HG02840 (cell line): ENCODE measurements at regions not wholly inside any gene's neighbourhood (a gene's known extent, or its start where the extent isn't known, plus 50 kb on each side); places are given as distances from the start of the nearest gene placed in this dataset.

Experiments
- ATAC-seq: cut with Tn5 transposase; IDR thresholded peaks from one replicate; pipeline ENCODE4 v1.9.1; 2021; ENCODE audit warnings: mild to moderate bottlenecking, moderate library complexity, moderate number of reproducible peaks; ENCODE audit not compliant: unreplicated experiment, low FRiP score

DNA sequence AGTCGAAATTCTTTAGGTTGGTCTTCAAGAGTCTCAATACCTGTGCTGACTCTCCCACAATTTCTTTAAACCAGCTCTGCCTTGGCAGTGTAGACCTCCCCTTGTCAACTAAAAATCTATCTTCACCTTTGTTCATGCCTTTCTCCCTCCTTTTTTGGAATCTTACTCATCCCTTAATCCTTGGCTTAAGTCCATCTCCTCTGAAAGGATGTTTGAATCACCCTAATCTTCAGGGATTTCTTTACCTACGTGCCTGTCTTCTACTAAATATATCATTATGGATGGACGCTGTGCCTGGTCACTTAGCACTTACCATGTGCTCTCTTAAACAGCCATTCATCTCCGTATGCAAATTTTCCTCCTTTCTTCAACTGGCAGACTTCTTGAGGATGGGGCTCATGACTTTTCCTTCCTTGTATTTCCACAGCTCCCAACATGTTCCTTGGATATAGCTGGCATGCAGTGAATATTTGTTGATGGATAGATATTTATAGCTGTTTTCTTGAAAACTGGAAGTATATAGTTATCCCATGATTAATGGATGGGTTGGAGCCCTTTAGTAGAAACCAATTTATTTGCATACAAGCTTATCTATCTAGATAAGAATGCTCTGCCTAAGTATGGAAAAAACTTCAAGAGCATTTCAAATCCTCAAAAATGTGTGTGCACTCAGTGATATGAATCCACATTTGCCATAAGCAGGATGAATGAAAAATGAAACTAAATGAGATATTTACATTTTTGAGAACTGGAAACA, 166.6 kb downstream of the SPRY1 start:
- no peak for ATAC-seq

DNA sequence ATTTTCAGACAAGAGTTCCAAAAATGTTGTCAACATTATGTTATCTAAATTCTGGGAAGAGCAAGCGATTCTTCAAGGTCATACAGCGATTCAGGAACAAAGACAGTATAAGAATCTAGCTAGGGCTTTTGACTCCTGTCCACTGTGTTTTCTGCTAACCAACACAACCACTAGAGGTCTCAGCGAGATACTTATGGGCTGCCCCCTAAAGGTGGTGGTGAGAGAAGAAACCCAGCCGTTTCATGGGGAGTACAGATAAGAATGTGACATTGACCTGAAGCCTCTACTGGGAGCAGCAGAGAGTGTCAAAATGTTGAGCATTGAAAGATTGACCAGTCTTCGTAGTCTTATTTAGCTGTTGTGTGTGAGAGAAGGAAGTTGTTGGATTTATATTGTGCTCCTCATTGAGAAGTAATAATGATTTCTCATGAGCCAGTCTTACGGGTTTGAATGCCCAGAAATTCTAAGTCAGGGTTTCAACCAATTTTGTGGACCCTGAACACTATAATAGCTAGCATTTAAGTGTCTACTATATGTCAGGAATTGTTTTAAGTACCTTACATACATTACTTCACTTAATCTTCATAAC, 168.3 kb downstream of the SPRY1 start:
- ATAC-seq = peak; percentile 98

GRCh38 chr4:123568936-123569335, 172.3 kb downstream of the SPRY1 start:
- no peak for ATAC-seq

GRCh38 chr4:123569541-123569940, 172.9 kb downstream of the SPRY1 start:
- no peak for ATAC-seq

DNA sequence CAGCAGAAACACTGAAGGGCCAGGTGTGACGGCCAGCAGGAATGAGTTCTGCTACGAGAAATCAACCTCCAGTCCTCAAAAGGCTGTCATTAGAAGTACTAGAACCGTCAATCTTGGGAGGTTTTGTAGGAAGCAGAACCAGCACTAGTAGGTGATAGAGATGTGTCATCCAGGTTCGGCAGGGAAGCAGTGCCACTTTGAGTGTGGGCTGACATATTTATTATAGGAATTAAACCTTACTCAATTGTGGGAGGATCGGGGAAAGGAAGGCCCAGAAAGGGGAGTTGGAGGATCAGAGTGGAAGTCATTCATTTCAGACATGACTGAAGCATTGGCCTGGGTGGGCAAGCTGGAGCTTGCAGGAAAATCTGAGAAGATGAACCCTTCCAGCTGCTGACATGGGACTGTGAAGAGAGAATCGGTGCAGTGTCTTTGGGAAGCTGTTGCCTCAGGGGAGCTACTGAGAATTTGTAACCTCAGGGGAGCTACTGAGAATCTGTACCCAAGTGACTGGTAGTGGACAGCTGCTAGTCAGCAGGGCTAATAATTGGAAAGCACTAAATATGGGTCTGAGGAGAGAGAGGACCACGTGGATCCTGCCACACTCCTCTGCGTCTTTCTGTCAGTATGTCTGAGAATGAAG, 177.4 kb downstream of the SPRY1 start:
- ATAC-seq = no peak

- ATAC-seq = no peak
Measured at GRCh38 chr4:123575291-123575690, 178.7 kb downstream of the SPRY1 start.

DNA sequence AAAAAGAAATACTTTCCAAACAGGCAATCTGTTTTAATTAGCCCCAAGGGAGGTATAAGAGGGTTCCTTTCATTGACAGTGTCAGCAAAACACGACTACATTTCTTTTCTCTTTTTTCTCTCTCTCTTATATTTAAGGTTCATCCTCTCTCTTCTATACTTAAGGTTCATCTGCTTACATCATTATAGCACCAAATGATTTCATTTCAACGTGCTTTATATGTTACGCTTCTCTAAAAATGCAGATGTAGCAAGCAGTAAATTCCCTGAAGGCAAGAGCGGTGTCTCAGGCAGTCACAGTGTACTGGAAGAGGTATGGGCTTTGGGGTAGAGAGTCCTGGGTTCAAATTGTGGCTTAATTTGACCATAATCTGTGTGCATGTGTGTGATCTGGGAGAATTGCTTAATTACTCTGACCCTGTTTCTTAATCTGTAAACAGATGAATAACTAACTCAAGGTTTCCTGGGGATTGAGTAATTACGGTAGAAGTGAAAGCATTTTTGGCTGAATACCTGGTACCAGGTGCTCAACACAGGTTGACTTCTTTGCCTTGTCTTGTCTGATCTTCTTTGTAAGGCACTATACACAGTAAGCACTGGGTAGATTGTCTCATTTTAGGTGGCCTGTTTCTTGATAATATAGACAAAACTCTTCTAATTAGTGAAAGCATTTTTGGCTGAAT, 180.8 kb downstream of the SPRY1 start:
- ATAC-seq = no peak

DNA sequence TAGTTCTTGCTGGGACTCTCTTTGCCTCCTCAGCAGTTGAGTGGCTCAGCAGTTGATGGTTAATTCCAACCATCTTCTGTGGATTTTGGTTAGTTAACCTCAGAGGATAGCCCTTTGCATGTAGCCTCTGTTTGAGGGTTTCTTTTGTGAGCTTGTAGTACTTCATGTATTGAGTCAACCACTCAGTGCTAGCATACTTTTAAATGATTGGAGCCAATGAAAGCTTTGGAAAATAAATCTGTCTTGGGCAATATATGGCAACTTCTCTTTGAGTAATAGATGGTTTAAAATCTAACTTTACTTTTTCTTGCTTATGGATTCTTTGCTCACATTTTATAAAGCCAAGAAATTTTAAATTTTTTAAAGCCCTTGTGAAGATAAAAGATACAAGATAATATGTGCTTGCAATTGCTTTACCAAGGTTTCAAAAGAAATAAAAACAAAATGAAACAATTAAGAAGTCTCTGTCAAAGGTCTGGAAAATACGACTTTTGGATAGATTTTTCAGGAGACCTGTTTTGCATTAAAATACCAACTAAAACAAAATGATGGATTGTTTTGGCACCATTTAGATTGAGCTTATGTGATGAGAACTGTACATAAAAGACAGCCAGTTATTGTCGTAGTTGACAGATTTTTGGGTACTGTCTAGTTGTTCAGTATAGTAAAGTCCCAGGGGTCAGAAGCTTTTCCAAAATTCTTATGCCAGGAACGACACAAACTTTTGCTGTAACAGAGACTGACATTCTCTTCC, 181.9 kb downstream of the SPRY1 start:
- ATAC-seq = no peak

DNA sequence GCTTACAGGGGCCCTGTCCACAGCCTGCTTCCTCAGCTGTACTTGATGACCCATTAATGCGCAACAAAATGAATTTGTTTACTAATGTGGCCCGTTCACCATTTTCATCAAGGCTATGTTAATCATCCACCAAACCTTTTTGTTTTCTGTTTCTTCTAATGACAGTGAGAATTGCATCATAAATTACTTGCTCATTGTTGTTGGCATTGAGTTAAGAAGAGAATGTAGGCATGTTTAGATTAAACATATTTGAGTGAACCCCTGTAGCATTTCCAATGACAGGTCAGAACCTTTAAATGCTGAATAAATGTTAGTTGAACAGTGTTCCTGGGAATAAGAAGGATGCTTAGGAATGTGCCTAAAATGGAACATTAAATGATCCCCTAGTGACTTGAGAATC, 183.4 kb downstream of the SPRY1 start:
- ATAC-seq = no peak

- no peak for ATAC-seq
Measured at GRCh38 chr4:123580981-123581664, 184.5 kb downstream of the SPRY1 start.

GRCh38 chr4:123581802-123582201, 185.2 kb downstream of the SPRY1 start:
- ATAC-seq = no peak

GRCh38 chr4:123583043-123583442, 186.4 kb downstream of the SPRY1 start:
- ATAC-seq = no peak

- no peak for ATAC-seq
Measured at GRCh38 chr4:123585111-123585510, 188.5 kb downstream of the SPRY1 start.

DNA sequence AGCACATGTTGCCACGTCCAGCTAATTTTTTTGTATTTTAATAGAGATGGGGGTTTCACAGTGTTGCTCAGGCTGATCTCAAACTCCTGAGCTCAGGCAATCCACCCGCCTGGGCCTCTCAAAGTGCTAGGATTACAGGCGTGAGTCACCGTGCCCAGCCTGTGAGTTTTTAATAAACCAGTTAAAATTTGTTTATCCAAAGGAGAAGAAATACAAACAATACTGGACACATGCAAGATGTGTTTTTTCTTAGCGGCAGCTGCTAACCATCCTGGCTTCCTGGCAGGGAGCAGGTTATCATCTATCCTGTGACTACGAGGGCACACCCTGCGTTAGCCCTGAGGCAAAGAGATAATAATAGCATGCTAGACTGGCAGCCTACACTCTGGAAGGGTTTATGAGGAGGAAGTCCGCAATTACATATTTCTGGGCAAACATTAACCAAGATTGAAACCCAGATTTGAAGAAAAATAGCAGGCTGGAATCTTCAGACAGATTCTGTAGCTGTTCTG, 191.4 kb downstream of the SPRY1 start:
- peak; percentile 6 for ATAC-seq

DNA sequence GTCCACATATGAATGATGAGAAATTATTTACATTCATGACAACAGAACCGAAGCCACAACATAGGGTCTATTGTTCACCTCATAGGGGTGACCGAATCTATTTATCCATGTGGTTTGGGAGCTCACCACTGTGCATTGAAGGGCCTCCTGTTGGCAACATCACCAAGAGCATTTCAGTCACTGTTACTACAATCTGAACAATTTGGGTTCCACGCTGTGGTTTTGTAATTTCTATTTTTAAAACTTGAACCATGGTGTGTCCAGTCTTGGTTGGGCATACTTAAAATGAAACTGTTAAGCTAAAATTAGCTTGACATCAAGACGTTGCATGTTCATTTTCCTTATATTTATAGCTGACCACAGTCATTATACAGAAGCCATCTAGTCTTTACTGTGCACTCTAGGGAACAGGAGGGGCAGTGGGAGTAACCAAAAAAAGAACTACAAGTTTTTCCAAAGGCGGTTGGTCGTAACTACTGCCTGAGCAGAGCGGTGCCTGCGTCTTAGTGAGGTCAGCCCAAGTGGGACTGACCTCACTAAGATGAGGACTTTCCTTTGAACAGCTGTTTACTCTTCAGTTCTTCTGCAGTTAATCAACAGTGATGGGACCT, 192.1 kb downstream of the SPRY1 start:
- ATAC-seq = peak; percentile 81

DNA sequence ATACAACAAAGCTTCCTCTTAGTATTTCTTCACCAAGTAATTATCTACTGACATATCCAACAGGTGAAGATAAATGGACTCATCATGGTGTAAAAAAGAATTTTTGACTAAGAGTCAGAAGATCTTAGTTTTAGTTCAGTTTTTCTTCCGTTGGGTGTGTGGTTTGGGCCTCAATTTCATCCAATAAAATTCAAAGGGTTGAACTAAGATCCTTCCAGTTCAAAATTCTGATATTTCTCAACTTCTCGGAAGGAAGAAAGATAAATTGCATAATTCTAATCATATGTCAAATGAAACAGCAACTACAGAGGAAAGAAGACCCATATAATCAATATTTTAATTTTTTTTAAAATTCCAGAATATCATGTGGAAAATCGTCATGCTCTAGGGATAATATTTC, 192.7 kb downstream of the SPRY1 start:
- no peak for ATAC-seq

GRCh38 chr4:123591875-123592274, 195.3 kb downstream of the SPRY1 start:
- ATAC-seq = no peak

DNA sequence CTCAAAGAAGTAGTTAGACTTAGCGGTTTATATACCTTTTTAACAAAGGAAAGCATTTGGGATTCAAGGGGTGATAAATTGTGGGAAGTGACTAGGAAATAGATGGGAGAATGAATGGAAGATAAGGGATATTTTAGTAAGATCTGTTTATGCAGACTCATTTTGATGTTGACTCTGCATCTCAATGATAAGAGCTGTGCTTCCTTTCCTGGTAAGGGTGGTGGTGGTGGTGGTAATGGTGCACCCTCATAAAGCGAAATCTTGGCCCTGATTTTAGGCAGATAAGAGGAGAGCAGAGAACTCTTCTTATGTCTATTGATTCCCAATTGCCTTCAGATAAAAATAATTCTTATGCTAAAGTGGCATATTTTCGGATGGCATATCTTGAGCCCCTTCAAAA, 197.1 kb downstream of the SPRY1 start:
- no peak for ATAC-seq

- ATAC-seq = no peak
Measured at GRCh38 chr4:123596805-123597204, 200.2 kb downstream of the SPRY1 start.
